Spleen (tissue), 11 donors: ENCODE measurements at regions not wholly inside any gene's neighbourhood (a gene's known extent, or its start where the extent isn't known, plus 50 kb on each side); places are given as distances from the start of the nearest gene placed in this dataset.
"Not testable (repeated sequence)": the region's sequence is repeated elsewhere in the genome, so short reads cannot be mapped to it uniquely, and the experiment has no call there.

Experiments used
- DNase-seq: peaks from one replicate; pipeline ENCODE4 v3.0.0-alpha.2; 2020
- H3K27ac ChIP-seq, 8 donors: fragments of 200-600 bp; sonication (generic) in 7 of 8; 1 replicate in 4 of 8; 2 replicates in 4 of 8; pipeline versions ENCODE4 v1.5.0 to v1.8.0; 2016 to 2021; ENCODE audit warnings: inconsistent platforms in 4 of 8, mild to moderate bottlenecking in 4 of 8, moderate library complexity in 1 of 8
- H3K27me3 ChIP-seq, 7 donors: fragments of 200-600 bp; sonication (generic) in 6 of 7; replicated peaks in 1 of 7; 1 replicate in 4 of 7; 2 replicates in 3 of 7; pipeline versions ENCODE4 v1.5.0 to v1.8.0; 2016 to 2021; ENCODE audit warnings: inconsistent platforms in 3 of 7, mild to moderate bottlenecking in 1 of 7
- H3K36me3 ChIP-seq, 6 donors: fragments of 200-600 bp; sonication (generic) in 5 of 6; 1 replicate in 4 of 6; 2 replicates in 2 of 6; pipeline versions ENCODE4 v1.5.0 to v1.8.0; 2016 to 2021; ENCODE audit warnings: inconsistent platforms in 2 of 6
- H3K4me1 ChIP-seq, 6 donors: fragments of 200-600 bp; sonication (generic) in 5 of 6; 1 replicate in 3 of 6; 2 replicates in 3 of 6; pipeline versions ENCODE4 v1.5.0 to v1.8.0; 2016 to 2021; ENCODE audit warnings: inconsistent platforms in 3 of 6
- H3K4me3 ChIP-seq, 8 donors: fragments of 200-600 bp; sonication (generic) in 7 of 8; 1 replicate in 4 of 8; 2 replicates in 4 of 8; pipeline versions ENCODE4 v1.5.0 to v1.8.0; 2016 to 2021; ENCODE audit warnings: inconsistent platforms in 4 of 8, mild to moderate bottlenecking in 4 of 8, moderate library complexity in 2 of 8
- H3K9me3 ChIP-seq, 8 donors: fragments of 200-600 bp; sonication (generic) in 7 of 8; 1 replicate in 4 of 8; 2 replicates in 4 of 8; pipeline versions ENCODE4 v1.5.0 to v1.8.0; 2016 to 2021; ENCODE audit warnings: inconsistent platforms in 4 of 8
- POLR2A ChIP-seq, 3 donors: fragments of 450-650 bp; IDR thresholded peaks; one replicate each; pipeline ENCODE4 v1.5.1; 2017; ENCODE audit warnings: antibody characterized with exemption in 3 of 3, mild to moderate bottlenecking in 1 of 3
- POLR2AphosphoS5 ChIP-seq, 3 donors: sonication (generic); formaldehyde crosslinking; IDR thresholded peaks; one replicate each; pipeline ENCODE4 v1.5.1; 2017; ENCODE audit warnings: antibody characterized with exemption in 3 of 3
- WGBS, 5 donors: extraction: QIAGEN DNeasy Blood & Tissue Kit in 3 of 5; methylation state at CpG; one replicate each; pipeline versions ENCODE4 v1.1.5 to v1.1.7; 2013 to 2018; 5-methylcytosine and 5-hydroxymethylcytosine counted together
- intact Hi-C: fragments of 100-400 bp; cut with DNase I; formaldehyde crosslinking; loops from one replicate; pipeline ENCODE4 v1.15.0; 2023; ENCODE audit warnings: low total_unique reads
- TF ChIP-seq, protein P1 (sequence below), 11 experiments: fragments of 200-600 bp in 7 of 11; fragments of 450-650 bp in 4 of 11; sonication (generic) in 4 of 11; IDR thresholded peaks in 8 of 11; conservative IDR thresholded peaks in 3 of 11; 1 replicate in 7 of 11; 2 replicates in 4 of 11; pipeline versions ENCODE4 v1.4.0 to v1.8.0; 2016 to 2021; ENCODE audit warnings: antibody characterized with exemption in 11 of 11, inconsistent platforms in 4 of 11, mild to moderate bottlenecking in 1 of 11
- donor health status: healthy with polysubstance abuse.
- donor health status: DM: no; HTN: no; CAD: no; lungs with moderate emphysema.
- donor health status: DM: no; HTN: no; CAD: no.
- donor health status: Bipolar disorder and iron deficiency.
- donor health status: healthy.
- donor health status: DM: no; HTN: no; CAD: no.
- donor health status: DM: yes; HTN: yes; CAD: no.

DNA sequence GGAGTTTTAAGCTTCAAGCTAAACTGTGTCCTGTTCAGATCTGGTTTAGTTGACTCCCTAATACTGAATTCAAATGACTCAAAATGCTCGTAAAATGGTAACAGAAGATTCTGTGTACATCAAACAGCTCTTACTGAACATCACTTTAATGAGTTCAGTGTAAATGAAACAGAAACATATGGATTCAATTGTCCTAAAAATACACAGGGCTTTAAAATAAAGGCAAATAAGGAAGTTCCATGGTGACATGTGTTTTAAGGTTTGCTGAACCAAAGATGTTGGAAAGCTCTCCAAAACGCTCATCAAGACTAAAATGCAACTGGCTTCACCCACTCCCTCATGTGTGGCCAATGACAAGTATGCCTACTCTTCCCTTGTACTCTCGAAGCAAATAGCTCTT is 340.0 kb upstream of the PIK3R1 start:
- no peak for DNase-seq

DNA sequence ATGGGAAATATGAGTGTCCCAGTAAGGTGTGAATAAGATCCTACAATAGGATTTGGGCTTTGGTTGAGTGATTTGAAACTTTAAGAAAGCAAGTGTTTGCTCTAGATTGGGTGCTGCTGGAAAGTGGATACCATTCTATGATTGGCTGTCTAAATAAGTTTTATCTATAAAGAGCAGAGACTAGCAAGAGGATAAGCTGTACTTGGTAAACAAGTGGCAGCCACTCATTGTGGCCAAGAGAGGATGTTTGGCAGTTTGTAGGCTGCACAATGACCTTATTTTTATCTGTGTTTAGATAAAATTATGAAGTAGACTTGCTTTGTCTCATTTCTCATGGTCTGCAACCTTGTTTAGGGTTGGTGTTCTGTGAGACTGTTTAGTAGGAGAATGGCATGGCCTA is 341.6 kb upstream of the PIK3R1 start:
- H3K27me3 ChIP-seq, result no peaks in the 10 kb centered on the region
- no peak overlapping the region for H3K4me3 ChIP-seq
- H3K27ac ChIP-seq, result peak overlapping the region in 2 of 8 donors; percentile 22 to 34
- peaks cover 0 to 6% (median 0%) of the 10 kb centered on the region in 6 donors for H3K4me1 ChIP-seq
- no peaks in the 10 kb centered on the region for H3K36me3 ChIP-seq
- no peak for DNase-seq
- TF ChIP-seq POLR2AphosphoS5 (IDR thresholded peaks at IDR 0.05) (no peak), POLR2A (IDR thresholded peaks at IDR 0.05) (no peak)
- TF ChIP-seq, protein P1, sequence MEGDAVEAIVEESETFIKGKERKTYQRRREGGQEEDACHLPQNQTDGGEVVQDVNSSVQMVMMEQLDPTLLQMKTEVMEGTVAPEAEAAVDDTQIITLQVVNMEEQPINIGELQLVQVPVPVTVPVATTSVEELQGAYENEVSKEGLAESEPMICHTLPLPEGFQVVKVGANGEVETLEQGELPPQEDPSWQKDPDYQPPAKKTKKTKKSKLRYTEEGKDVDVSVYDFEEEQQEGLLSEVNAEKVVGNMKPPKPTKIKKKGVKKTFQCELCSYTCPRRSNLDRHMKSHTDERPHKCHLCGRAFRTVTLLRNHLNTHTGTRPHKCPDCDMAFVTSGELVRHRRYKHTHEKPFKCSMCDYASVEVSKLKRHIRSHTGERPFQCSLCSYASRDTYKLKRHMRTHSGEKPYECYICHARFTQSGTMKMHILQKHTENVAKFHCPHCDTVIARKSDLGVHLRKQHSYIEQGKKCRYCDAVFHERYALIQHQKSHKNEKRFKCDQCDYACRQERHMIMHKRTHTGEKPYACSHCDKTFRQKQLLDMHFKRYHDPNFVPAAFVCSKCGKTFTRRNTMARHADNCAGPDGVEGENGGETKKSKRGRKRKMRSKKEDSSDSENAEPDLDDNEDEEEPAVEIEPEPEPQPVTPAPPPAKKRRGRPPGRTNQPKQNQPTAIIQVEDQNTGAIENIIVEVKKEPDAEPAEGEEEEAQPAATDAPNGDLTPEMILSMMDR (IDR thresholded peaks at IDR 0.05 in 8 of 11, conservative IDR thresholded peaks at IDR 0.05 in 3 of 11), result no peak
- intact Hi-C loops, result no loop called here
- H3K9me3 ChIP-seq, result no peaks in the 10 kb centered on the region

More for the DNA sequence above, 340.0 kb upstream of the PIK3R1 start:
- Histone ChIP-seq H3K9me3 (no peaks in the 10 kb centered on the region), H3K4me1 (peaks cover 0 to 11% (median 0%) of the 10 kb centered on the region in 6 donors), H3K36me3 (no peaks in the 10 kb centered on the region), H3K4me3 (no peak overlapping the region), H3K27me3 (no peaks in the 10 kb centered on the region), H3K27ac (no peak overlapping the region)
- TF ChIP-seq POLR2A (IDR thresholded peaks at IDR 0.05) (no peak), POLR2AphosphoS5 (IDR thresholded peaks at IDR 0.05) (no peak)
- TF ChIP-seq, protein P1 (IDR thresholded peaks at IDR 0.05 in 8 of 11, conservative IDR thresholded peaks at IDR 0.05 in 3 of 11), result no peak
- 77 to 96% (median 87%) methylated on average over 3 of the region's 3 CpGs for WGBS, 5 donors
- intact Hi-C loops, result no loop called here

DNA sequence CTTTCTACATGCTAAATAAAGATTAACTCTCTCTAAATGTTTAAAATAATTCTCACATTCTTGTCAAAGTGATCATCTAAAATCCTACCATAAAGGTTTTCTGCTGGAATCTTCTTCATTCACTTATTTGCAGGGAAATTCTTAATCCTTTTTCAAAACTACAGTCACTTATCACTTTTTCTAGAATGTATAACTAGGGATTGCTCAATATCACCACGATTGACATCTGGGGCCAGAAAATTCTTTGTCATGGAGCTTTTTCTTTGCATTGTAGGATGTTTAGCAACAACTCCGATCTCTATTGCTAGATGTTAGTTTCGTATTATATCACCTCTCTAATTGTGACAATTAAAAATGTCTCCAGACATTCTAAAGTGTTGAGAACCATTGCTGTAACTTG is 344.9 kb upstream of the PIK3R1 start:
- H3K9me3 ChIP-seq, result no peaks in the 10 kb centered on the region
- no peak overlapping the region for H3K27ac ChIP-seq
- DNase-seq, result no peak
- no peaks in the 10 kb centered on the region for H3K4me1 ChIP-seq
- 46 to 75% (median 62%) methylated on average over 3 of the region's 3 CpGs for WGBS, 5 donors
- no peak overlapping the region for H3K4me3 ChIP-seq
- H3K36me3 ChIP-seq, result no peaks in the 10 kb centered on the region
- H3K27me3 ChIP-seq, result no peaks in the 10 kb centered on the region
- intact Hi-C loops, result no loop called here
- TF ChIP-seq POLR2A (IDR thresholded peaks at IDR 0.05) (no peak), POLR2AphosphoS5 (IDR thresholded peaks at IDR 0.05) (no peak)
- TF ChIP-seq, protein P1 (IDR thresholded peaks at IDR 0.05 in 8 of 11, conservative IDR thresholded peaks at IDR 0.05 in 3 of 11), result no peak

DNA sequence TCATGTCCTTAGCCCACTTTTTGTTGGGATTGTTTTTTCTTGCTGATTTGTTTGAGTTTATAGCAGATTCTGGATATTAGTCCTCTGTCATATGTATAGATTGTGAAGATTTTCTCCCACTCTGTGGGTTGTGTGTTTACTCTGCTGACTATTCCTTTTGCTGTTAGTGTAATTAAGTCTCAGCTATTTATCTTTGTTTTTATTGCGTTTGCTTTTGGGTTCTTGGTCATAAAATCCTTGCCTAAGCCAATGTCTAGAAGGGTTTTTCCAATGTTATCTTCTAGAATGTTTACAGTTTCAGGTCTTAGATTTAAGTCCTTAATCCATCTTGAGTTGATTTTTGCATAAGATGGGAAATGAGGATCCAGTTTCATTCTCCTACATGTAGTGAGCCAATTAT is 351.2 kb upstream of the PIK3R1 start:
- H3K27me3 ChIP-seq, H3K9me3 ChIP-seq, H3K36me3 ChIP-seq, H3K4me1 ChIP-seq, H3K27ac ChIP-seq, DNase-seq, H3K4me3 ChIP-seq, intact Hi-C loops: not testable (repeated sequence)
- 55 to 94% (median 90%) methylated on average over 1 of the region's 1 CpG for WGBS, 5 donors

DNA sequence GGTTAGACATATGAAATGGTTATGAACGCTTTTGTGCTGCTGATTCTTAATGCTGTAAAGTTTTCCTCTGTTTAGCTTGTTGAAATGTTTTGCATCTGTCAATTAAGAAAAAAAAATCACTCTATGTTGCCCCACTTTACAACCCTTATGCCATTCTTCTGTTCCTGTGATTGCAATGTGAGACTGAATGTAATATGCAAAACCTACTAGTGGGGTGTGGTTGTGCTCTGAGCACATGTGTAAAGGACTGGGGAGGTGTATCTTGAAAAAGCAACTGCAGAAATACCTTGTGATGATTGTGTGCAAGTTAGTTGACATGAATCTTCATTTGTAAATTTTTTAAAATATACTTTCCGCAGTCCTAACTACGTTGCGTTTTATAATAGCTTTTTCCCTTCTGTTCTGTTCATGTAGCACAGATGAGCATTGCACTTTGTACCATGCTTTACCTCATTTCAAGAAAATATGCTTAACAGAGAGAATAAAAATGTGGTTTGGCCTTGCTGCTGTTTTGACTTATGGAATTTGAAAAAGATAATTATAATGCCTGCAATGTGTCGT is 357.0 kb upstream of the PIK3R1 start:
- H3K36me3 ChIP-seq, result no peaks in the 10 kb centered on the region
- H3K9me3 ChIP-seq, result peaks cover 0 to 7% (median 5%) of the 10 kb centered on the region in 8 donors
- WGBS, 5 donors, result 92 to 95% (median 94%) methylated on average over 5 of the region's 5 CpGs
- intact Hi-C loops, result no loop called here
- H3K27ac ChIP-seq, result no peak overlapping the region
- no peaks in the 10 kb centered on the region for H3K27me3 ChIP-seq
- TF ChIP-seq, protein P1 (IDR thresholded peaks at IDR 0.05 in 8 of 11, conservative IDR thresholded peaks at IDR 0.05 in 3 of 11), result no peak
- TF ChIP-seq POLR2A (IDR thresholded peaks at IDR 0.05) (no peak), POLR2AphosphoS5 (IDR thresholded peaks at IDR 0.05) (no peak)
- no peaks in the 10 kb centered on the region for H3K4me1 ChIP-seq
- H3K4me3 ChIP-seq, result no peak overlapping the region
- DNase-seq, result no peak
